CD4-positive, alpha-beta T cell treated with Interleukin-12 subunit alpha and Interleukin-12 subunit beta, for 1 hour (primary cell): ENCODE measurements at regions not wholly inside any gene's neighbourhood (a gene's known extent, or its start where the extent isn't known, plus 50 kb on each side); places are given as distances from the start of the nearest gene placed in this dataset.
"Not testable (repeated sequence)": the region's sequence is repeated elsewhere in the genome, so short reads cannot be mapped to it uniquely, and the experiment has no call there.

Experiments
- DNase-seq: peaks from one replicate; pipeline ENCODE4 v3.0.0-alpha.2; 2020

DNA sequence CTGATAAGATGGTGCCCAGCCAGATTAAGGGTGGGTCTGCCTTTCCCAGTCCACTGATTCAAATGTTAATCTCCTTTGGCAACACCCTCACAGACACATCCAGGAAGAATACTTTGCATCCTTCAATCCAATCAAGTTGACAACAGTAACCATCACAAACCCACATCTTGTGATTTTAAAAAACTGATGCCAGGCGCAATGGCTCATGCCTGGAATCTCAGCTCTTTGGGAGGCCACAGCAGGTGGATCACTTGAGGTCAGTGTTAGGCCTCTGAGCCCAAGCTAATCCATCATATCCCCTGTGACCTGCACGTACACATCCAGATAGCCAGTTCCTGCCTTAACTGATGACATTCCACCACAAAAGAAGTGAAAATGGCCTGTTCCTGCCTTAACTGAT is 74.9 kb upstream of the ZNF462 start:
- not testable (repeated sequence) for DNase-seq

DNA sequence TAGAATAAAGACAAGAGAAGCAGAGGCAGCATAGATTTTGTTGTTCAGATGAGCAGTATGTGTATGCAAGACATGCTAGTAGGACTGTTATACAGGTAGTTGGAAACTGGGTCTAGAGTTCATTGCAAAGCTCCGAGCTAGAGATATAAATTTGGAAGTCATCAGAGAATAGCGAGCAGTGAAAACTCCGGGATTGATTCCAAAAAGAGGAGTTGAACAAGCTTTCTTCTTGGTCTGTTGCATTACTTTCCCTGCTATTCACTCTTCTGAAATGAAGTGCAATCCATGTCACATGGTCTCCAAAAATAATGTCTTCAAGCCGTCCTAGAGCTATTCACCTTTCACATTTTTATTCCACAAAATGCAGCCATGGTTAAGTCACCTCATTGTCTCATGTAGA is 67.9 kb upstream of the ZNF462 start:
- DNase-seq: no peak

DNA sequence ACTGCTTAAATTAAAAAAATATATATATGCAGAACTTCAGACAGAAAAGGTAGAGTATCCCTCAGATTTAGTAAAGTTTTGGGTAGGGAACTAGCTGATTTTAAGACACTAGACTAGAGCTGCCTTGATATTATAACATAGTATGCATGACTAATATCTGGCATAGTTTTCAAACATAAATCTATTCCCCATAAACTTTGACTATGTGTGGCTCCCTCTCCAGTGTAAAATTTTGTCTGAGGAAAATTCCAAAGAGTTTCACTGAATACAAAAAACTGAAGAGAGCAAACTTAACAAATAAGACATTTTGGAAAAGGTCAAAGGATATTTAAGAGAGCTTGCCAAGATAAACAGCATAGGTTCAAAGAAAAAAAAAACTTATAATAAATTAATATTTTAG is 66.2 kb upstream of the ZNF462 start:
- DNase-seq: no peak

DNA sequence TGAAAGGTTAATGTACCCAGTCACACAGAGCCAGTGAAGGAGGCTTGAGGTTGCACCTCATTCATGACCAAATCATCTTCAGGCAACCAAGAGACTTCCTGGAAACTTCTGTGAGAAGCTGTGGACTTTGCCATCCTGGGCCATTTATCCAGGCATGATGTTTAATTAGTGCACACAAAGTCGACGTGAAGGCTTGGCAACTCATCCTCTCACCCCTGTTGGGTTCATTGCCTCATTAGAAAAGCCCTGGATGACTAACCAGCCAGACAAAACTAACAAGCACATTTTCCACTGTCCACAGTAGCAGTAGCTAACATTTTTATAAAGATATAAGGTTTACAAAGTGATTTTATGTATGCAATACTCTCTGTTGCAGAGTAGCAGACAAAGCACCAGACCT is 65.7 kb upstream of the ZNF462 start:
- DNase-seq: no peak

DNA sequence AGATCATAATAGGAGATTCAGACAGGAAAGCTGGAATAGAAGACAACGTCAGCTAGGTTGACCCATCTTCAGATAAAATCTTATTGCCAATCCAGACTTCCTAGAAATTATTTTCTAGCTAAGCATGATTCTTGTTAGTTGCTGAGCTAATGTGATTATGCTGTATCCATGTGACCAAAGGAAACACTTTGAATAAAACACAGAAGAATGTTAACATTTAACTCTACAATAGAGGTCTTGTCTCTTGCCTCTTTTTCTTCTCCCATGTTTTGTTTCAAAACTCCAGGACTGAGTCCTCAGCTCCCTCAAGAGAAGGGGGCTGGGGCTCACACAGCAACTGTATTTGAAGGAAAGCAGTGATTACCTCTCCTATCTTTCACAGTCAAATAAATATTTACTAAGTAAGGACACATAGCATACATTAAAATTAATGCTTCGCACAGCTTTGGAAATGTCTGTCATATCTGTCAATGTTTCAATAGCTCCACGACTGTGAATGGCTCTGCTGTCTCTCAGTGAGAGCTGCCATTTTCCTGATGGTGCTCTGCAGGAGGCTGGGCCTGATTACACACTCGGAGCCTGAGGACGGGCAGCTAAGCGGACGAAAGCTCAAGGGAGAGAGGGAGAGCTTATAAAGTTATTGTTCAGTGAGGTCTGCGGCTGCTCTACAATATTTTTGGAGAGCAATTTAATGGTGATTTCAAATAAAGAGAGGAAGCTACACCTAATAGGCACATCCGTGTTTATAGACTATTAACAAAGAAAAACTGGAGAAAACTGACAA is 64.8 kb upstream of the ZNF462 start:
- no peak for DNase-seq

DNA sequence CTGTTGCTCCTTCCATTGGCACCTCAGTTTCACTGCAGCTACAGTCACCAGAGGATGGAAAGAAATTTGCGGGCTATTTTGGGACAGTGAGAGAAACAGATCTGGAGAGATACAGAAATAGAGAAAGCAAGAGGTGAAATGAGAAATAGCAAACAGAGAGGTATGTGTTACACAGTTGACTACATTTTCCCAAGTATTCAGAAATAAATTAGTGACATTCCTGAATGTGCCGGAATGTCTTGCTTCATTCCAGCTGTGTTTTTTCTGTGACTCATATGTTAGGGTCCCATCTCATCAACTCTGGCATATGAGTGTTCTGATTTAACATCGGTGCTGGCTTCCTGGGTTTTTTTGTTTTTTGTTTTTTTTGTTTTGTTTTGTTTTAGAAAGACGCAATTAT is 63.8 kb upstream of the ZNF462 start:
- no peak for DNase-seq

DNA sequence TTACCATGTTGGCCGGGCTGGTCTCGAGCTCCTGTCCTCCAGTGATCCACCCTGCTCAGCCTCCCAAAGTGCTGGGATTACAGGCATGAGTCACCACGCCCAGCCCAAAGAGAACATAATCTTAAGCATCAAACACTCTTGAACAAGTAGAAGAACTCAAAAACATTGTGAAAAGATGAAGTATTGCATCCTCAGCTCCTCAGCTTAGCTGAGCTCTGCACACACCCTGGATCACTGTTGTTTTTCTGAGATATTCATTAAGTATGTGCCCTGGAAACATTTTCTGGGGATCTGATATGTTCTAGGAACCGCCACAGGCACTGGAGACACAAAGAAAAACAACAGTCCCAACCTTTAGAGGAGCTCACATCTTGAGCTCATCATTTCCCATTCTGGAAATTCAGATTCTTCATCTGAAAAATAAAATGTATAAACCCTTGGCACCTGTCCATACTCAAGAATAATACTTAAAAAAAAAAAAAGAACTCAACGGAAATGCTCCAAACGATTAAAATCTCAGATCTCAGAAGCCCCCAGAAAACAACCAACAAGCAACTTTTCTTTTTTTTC is 62.2 kb upstream of the ZNF462 start:
- no peak for DNase-seq

DNA sequence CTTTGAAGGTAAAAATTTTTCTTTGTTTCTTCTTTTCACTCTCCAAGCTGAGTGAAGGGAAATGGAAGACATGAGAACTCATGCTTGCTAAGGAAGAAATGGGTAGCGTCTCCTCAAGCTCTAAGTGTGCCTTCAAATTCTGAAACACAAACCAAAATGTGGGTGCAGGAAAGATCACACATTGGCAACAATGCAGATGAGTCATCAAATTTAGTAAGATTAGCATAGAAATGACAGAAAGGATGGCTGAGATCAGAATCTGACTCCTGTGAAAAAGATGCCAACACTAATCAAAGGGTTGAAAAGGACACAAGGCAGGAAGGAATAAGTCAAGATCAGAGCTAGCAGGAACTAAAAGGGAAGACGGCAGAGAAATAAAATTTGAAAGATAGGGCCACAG is 61.1 kb upstream of the ZNF462 start:
- DNase-seq: no peak
